HUES6 (cell line): ENCODE measurements at regions not wholly inside any gene's neighbourhood (a gene's known extent, or its start where the extent isn't known, plus 50 kb on each side); places are given as distances from the start of the nearest gene placed in this dataset.

Experiments used
- H3K27ac ChIP-seq: 2 replicates; pipeline ENCODE4 v1.7.0; 2013; ENCODE audit warnings: low read depth, mild to moderate bottlenecking, low read length, inconsistent platforms
- H3K27me3 ChIP-seq: 2 replicates; pipeline ENCODE4 v1.6.1; 2013; ENCODE audit warnings: low read length; ENCODE audit not compliant: control insufficient read depth, insufficient read depth
- H3K36me3 ChIP-seq: 2 replicates; pipeline ENCODE4 v1.6.1; 2013; ENCODE audit warnings: low read length; ENCODE audit not compliant: control insufficient read depth, insufficient read depth
- H3K4me1 ChIP-seq: 2 replicates; pipeline ENCODE4 v1.6.1; 2013; ENCODE audit warnings: low read length; ENCODE audit not compliant: control insufficient read depth, insufficient read depth
- H3K4me3 ChIP-seq: 2 replicates; pipeline ENCODE4 v1.5.1; 2013; ENCODE audit warnings: low read depth, low read length
- H3K9ac ChIP-seq: one replicate; pipeline ENCODE4 v1.6.1; 2013; ENCODE audit warnings: mild to moderate bottlenecking, low read length
- H3K9me3 ChIP-seq: 2 replicates; pipeline ENCODE4 v1.6.1; 2013; ENCODE audit warnings: low read depth, low read length; ENCODE audit not compliant: control insufficient read depth, insufficient read depth

DNA sequence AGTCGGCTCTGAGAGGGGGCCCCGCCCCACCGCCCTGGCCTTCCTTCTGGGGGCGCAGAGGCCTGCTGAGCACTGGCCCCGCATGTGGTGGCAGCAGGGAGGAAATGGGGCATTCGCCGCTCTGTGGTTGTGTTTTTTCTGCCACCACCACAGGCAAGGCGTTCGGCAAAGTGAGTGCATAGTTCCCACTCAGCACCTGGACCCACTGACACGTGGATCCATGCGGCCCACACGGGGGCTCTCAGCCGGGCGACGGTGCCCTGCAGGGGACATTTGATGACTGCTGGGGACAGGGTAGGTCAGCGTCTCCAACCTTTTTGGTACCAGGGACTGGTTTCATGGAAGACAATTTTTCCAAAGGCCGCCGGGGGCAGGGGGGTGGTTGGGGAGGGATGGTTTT, 70.9 kb downstream of the ENGASE start:
- Histone ChIP-seq H3K4me3 (no peak overlapping the region), H3K9ac (no peak overlapping the region), H3K36me3 (no peaks in the 10 kb centered on the region), H3K4me1 (peaks cover 3% of the 10 kb centered on the region; the same call in 1 of the 2 replicates), H3K27me3 (no peaks in the 10 kb centered on the region), H3K27ac (no peak overlapping the region), H3K9me3 (no peaks in the 10 kb centered on the region)

DNA sequence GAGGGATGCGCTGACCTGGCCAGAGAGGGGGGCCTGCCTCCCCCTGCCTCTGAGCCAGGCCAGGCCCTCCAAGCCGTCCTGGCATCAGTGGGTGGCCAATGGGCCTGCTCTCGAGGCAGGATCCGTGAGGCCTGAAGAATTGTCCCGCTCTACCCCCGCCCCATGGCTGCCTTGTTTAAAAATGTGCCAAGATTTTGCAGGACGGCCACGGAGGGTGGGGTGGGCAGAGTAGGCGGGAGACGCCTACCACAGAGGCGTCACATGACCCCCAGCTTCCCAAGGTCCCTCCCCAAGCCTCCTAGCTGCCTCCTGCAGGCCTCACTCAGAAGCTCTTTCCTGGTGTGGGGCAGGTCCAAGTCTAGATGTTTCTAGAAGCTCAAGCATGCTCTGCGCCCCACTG, 69.5 kb downstream of the ENGASE start:
- H3K4me1 ChIP-seq = peaks cover 3% of the 10 kb centered on the region; the same call in 1 of the 2 replicates
- no peaks in the 10 kb centered on the region for H3K36me3 ChIP-seq
- no peak overlapping the region for H3K9ac ChIP-seq
- no peak overlapping the region for H3K27ac ChIP-seq
- no peaks in the 10 kb centered on the region for H3K27me3 ChIP-seq
- H3K9me3 ChIP-seq = no peaks in the 10 kb centered on the region
- no peak overlapping the region for H3K4me3 ChIP-seq

DNA sequence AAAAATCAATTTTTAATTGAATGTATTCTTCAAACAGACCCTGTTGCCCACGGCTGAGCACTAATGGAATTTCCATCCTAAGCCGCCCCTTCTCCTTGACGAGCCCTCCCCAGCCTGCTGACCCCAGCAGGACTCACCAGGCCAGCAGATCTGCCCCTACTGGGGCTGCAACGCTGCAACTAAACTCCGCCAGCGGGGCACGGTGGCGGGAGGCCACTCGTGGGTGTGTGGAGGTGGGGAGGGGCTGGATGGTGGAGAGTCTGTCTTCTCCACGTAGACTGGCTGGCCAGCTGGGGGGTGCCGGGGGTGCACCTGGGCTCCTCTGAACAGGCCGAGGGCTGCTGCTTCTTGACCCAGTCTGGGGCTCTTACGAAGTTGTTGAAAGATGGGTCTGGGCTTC, 67.8 kb downstream of the ENGASE start:
- Histone ChIP-seq H3K27ac (no peak overlapping the region), H3K4me1 (peaks cover 3% of the 10 kb centered on the region; the same call in 1 of the 2 replicates), H3K9ac (no peak overlapping the region), H3K36me3 (no peaks in the 10 kb centered on the region), H3K27me3 (no peaks in the 10 kb centered on the region), H3K9me3 (0 out of 2 replicates have a peak, but pooled peaks cover 3% of the 10 kb centered on the region), H3K4me3 (no peak overlapping the region)

DNA sequence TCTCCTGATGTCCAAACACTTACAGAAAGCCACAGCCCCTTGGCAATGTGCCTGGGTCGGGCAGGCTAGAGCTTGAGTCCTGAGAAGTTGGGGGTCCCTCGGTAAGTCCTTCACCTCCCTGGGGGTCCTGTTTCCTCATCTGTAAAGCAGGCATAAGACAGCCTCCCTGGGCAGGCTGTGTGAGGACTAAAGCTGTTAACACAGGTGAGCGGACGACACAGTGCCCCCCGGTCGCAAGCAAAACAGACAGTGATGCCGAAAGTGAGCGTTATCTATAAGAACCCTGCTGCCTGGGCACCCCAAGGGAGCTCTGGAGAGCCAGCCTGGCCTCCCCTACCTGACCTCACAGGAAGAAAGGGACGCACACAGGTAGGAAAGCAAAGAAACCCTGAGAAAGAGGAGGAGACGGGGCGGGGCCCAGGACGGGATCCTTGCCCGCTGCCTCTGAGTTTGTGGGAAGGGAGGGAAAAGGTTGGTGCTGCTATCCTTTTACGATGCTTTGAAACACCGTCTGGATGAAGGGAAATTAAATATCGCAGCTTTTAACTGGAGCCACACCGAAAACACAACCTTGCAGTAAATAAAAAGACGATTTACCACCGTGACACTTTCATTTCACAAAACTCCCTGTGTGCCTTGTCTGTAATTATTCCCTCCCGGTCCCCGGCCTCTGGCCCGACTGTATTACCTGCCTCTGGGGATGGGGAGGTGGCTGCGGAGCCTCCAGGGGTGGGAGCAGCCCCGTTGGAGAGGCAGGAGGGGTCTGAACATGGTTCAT, 67.1 kb downstream of the ENGASE start:
- H3K9ac ChIP-seq = no peak overlapping the region
- H3K4me1 ChIP-seq = peaks cover 3% of the 10 kb centered on the region; the same call in 1 of the 2 replicates
- H3K27me3 ChIP-seq = no peaks in the 10 kb centered on the region
- H3K4me3 ChIP-seq = no peak overlapping the region
- 0 out of 2 replicates have a peak, but pooled peaks cover 3% of the 10 kb centered on the region for H3K9me3 ChIP-seq
- no peaks in the 10 kb centered on the region for H3K36me3 ChIP-seq
- no peak overlapping the region for H3K27ac ChIP-seq

DNA sequence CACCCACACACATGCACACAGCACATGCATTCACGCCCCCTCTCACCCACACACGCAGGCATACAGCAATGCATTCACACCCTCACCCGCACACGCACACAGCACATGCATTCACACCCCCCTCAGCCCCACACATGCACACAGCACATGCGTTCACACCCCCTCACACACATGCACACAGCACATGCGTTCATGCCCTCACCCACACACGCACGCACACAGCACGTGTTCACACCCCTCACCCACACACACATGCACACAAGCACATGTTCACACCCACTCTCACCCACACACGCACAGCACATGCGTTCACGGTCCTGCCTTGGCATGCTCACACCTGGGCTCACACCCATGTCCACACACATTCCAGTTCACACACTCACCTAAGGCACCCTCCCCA, 64.2 kb downstream of the ENGASE start:
- Histone ChIP-seq H3K27me3 (no peaks in the 10 kb centered on the region), H3K4me1 (peaks cover 3% of the 10 kb centered on the region; the same call in 1 of the 2 replicates)

DNA sequence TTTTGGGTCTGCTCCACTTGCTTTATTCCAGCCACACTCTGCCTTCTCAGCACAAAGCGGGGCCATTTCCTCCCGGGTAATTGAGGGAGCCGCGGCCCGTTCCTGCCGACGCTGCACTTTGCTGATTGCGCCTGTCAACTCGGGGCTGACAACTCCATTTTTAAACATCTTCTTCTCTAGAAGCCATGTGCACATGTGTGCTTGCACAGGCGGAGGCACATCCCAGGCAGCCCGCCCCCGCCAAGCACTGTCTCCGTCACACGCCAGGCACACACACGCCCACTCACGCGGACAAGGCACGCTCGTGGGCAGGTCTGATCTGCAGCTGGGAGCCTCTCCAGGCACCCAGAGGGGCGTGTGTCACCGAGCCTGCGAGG, 63.2 kb downstream of the ENGASE start:
- Histone ChIP-seq H3K9ac (no peak overlapping the region), H3K27ac (no peak overlapping the region), H3K36me3 (no peaks in the 10 kb centered on the region), H3K4me1 (peaks cover 3% of the 10 kb centered on the region; the same call in 1 of the 2 replicates), H3K4me3 (no peak overlapping the region), H3K27me3 (no peaks in the 10 kb centered on the region), H3K9me3 (0 out of 2 replicates have a peak, but pooled peaks cover 3% of the 10 kb centered on the region)

More for the DNA sequence above, 64.2 kb downstream of the ENGASE start:
- Histone ChIP-seq H3K4me3 (no peak overlapping the region), H3K9ac (no peak overlapping the region), H3K36me3 (no peaks in the 10 kb centered on the region), H3K9me3 (0 out of 2 replicates have a peak, but pooled peaks cover 3% of the 10 kb centered on the region), H3K27ac (no peak overlapping the region)

DNA sequence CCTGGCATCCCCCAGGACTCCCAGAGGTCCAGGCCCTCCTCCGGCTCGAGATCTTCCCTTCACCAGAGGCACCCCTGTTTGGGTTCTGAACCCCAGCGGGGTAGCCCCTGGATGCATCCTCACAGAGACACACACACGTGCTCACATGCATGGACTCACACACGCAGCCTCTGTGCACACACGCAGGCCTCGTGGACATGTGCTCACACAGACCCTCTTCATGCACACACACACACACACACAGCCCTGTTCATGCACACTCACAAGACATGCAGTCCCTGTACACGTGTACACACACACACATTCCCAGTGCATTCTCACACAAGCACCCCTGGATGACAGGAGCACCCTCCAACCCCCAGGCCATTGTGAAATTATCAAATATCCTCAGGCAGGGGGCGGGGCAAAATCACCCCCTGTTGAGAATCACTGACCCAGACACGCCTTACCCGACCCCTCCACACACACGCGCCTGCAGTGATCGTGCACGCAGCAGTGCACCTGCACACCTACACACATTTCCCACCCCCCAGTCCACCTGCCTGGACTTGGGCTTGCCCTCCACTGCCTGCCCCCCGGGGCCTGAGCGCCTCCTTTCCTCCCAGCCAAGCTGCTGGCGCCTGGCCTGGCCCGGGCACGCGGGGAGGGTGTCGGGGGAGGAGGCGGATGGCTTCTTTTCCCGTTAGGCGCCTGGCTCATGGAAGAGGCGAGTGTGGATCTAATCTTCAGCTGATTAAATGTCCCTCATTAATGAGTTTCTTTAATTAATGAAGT, 62.6 kb downstream of the ENGASE start:
- no peak overlapping the region for H3K4me3 ChIP-seq
- no peak overlapping the region for H3K9ac ChIP-seq
- H3K27me3 ChIP-seq = no peaks in the 10 kb centered on the region
- H3K4me1 ChIP-seq = peaks cover 3% of the 10 kb centered on the region; the same call in 1 of the 2 replicates
- H3K36me3 ChIP-seq = no peaks in the 10 kb centered on the region
- no peak overlapping the region for H3K27ac ChIP-seq
- 0 out of 2 replicates have a peak, but pooled peaks cover 3% of the 10 kb centered on the region for H3K9me3 ChIP-seq

DNA sequence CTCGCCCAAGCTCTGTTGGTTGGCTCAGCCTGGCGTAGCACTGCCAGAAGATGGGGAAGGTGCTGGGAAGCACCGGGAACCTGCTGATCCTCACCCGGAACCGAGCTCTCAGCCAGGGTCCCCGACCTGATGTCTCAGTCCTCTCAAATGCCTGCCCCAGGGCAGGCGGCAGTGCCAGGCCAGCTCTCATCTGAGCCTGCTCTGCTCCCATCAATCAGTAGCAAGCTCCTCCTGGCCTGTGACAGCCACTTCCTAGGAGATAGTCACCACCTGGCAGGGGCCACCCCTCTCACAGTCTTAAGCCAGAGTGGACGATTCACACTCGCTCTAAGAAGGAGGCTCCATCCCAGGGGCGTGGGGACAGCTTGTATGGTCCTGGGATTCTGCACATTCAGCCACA, 62.0 kb downstream of the ENGASE start:
- Histone ChIP-seq H3K9ac (no peak overlapping the region), H3K4me1 (peaks cover 2% of the 10 kb centered on the region; the same call in 1 of the 2 replicates), H3K9me3 (0 out of 2 replicates have a peak, but pooled peaks cover 3% of the 10 kb centered on the region), H3K36me3 (no peaks in the 10 kb centered on the region), H3K27ac (no peak overlapping the region), H3K27me3 (no peaks in the 10 kb centered on the region), H3K4me3 (no peak overlapping the region)
